ENCODE measurements at regions not wholly inside any gene's neighbourhood (a gene's known extent, or its start where the extent isn't known, plus 50 kb on each side); places are given as distances from the start of the nearest gene placed in this dataset.

- FAIRE-seq (no peak), DNase-seq (ENCODE audit: low read depth) (no peak)
- TF ChIP-seq CTCF (IDR thresholded peaks at IDR 0.05; ENCODE audit: insufficient read depth, low read length, severe bottlenecking) = no peak
- Histone ChIP-seq H3K36me3 (ENCODE audit: control insufficient read depth, insufficient read depth, low read length) (no peaks in the 10 kb centered on the region), H3K4me3 (ENCODE audit: low read depth, low read length) (no peak overlapping the region), H3K27me3 (ENCODE audit: control insufficient read depth, insufficient read depth, low read length) (no peaks in the 10 kb centered on the region)
Observed at GRCh38 chr5:117675646-117676045, 1101.0 kb upstream of the SEMA6A start.

DNA sequence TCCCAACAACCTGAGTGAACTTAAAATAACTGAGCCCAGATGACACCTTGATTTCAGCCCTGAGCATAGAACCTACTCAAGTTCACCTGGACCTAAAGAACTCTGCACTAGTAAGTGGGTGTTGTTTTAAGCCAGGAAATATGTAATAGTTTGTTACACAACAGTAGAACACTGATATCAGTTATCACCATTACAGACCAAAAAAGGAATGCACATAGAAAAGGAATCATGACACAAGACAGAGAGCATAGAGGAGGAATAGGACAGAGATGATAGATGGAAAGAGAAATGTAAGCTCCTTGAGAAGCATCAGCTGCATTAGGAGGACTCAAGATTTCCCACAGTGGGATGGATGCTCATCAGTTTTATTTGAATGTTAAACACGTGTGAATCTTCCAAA, 1096.9 kb upstream of the SEMA6A start:
- no peak for TF ChIP-seq CTCF (IDR thresholded peaks at IDR 0.05; ENCODE audit: insufficient read depth, low read length, severe bottlenecking)
- DNase-seq (ENCODE audit: low read depth) = no peak
- Histone ChIP-seq H3K4me3 (ENCODE audit: low read depth, low read length) (no peak overlapping the region), H3K27me3 (ENCODE audit: control insufficient read depth, insufficient read depth, low read length) (no peaks in the 10 kb centered on the region), H3K36me3 (ENCODE audit: control insufficient read depth, insufficient read depth, low read length) (no peaks in the 10 kb centered on the region)
- FAIRE-seq = no peak

- Histone ChIP-seq H3K36me3 (ENCODE audit: control insufficient read depth, insufficient read depth, low read length) (no peaks in the 10 kb centered on the region), H3K27me3 (ENCODE audit: control insufficient read depth, insufficient read depth, low read length) (no peaks in the 10 kb centered on the region), H3K4me3 (ENCODE audit: low read depth, low read length) (no peak overlapping the region)
- DNase-seq (ENCODE audit: low read depth) (no peak), FAIRE-seq (peak; percentile 52)
- TF ChIP-seq CTCF (IDR thresholded peaks at IDR 0.05; ENCODE audit: insufficient read depth, low read length, severe bottlenecking) = no peak
Observed at GRCh38 chr5:117667105-117667504, 1092.5 kb upstream of the SEMA6A start.

DNA sequence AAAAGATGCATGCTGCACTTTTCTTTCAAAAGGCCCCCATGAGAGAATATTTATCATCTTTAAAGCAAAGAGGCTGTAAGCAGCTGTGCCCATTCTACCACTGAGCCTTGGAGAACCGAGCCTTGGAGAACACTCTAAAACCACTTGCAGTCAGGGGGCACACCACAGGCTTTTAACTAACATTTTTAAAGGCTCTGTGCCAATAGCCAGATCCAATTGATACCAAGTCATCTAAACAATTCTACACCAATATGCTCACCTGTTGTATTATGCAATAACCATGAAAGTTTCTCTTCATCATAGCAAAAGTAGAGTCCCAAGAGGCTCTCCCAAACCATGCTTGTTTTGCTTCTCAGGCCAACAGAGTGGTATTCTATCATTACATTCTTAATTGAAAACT, 1090.5 kb upstream of the SEMA6A start:
- Histone ChIP-seq H3K4me3 (ENCODE audit: low read depth, low read length) (no peak overlapping the region), H3K36me3 (ENCODE audit: control insufficient read depth, insufficient read depth, low read length) (no peaks in the 10 kb centered on the region), H3K27me3 (ENCODE audit: control insufficient read depth, insufficient read depth, low read length) (no peaks in the 10 kb centered on the region)
- DNase-seq (ENCODE audit: low read depth) (no peak), FAIRE-seq (no peak)
- TF ChIP-seq CTCF (IDR thresholded peaks at IDR 0.05; ENCODE audit: insufficient read depth, low read length, severe bottlenecking) = no peak

DNA sequence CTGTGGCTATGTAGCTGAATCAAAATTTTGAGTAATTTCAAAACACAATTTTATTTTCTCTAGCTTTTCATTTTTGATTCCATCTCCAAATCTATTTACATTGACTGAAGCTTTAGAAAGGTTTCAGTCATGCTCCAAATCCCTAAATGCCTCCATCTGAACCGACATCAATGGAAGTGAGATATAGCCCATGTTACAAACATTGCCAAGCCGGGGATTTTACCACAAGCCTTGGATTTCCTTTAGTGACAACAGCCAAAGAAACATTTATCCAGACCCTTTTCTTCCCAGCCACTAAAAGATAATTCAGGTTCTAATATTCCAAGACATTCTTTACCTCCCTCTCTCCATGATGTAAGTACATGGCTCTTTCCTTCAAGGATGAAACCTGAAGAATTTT, 1087.7 kb upstream of the SEMA6A start:
- TF ChIP-seq CTCF (IDR thresholded peaks at IDR 0.05; ENCODE audit: insufficient read depth, low read length, severe bottlenecking) = no peak
- FAIRE-seq (no peak), DNase-seq (ENCODE audit: low read depth) (no peak)
- Histone ChIP-seq H3K36me3 (ENCODE audit: control insufficient read depth, insufficient read depth, low read length) (no peaks in the 10 kb centered on the region), H3K4me3 (ENCODE audit: low read depth, low read length) (no peak overlapping the region), H3K27me3 (ENCODE audit: control insufficient read depth, insufficient read depth, low read length) (no peaks in the 10 kb centered on the region)

DNA sequence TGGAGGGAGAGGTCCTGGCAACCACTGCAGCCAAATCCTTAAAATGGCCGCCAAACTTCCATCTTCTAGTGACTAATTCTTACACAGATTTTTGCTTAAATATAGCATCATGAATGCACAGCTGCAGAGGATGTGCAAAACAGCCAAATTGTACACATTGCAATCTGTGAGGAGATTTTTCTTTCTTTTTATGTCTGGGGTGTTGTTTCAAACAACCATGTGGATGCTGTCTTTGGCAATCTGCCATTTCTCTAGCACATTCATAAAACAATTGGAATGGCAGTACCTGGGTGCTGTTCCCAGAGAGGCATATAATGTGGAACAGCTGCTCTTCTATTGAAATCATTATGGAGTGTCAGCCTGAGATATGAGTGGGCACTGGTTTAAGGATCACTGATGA, 1082.9 kb upstream of the SEMA6A start:
- FAIRE-seq = no peak

More for the DNA sequence above, 1082.9 kb upstream of the SEMA6A start:
- Histone ChIP-seq H3K36me3 (ENCODE audit: control insufficient read depth, insufficient read depth, low read length) (no peaks in the 10 kb centered on the region), H3K4me3 (ENCODE audit: low read depth, low read length) (no peak overlapping the region), H3K27me3 (ENCODE audit: control insufficient read depth, insufficient read depth, low read length) (no peaks in the 10 kb centered on the region)
- no peak for TF ChIP-seq CTCF (IDR thresholded peaks at IDR 0.05; ENCODE audit: insufficient read depth, low read length, severe bottlenecking)
- no peak for DNase-seq (ENCODE audit: low read depth)

Data from bronchial epithelial cell (primary cell).